Bronchial epithelial cell (primary cell): ENCODE measurements at regions not wholly inside any gene's neighbourhood (a gene's known extent, or its start where the extent isn't known, plus 50 kb on each side); places are given as distances from the start of the nearest gene placed in this dataset.

Experiments
- DNase-seq: peaks from one replicate; pipeline ENCODE4 v3.0.0-alpha.2; 2010; ENCODE audit warnings: low read depth
- FAIRE-seq: peaks from 2 replicates; lab custom pipeline; 2011; peaks lifted over from hg19 to GRCh38; lab: Jason Lieb, UNC
- H3K27me3 ChIP-seq: 2 replicates; pipeline ENCODE4 v1.5.1; 2011; ENCODE audit warnings: low read length; ENCODE audit not compliant: control insufficient read depth, insufficient read depth
- H3K36me3 ChIP-seq: 2 replicates; pipeline ENCODE4 v1.5.1; 2011; ENCODE audit warnings: low read length; ENCODE audit not compliant: control insufficient read depth, insufficient read depth
- H3K4me3 ChIP-seq: 2 replicates; pipeline ENCODE4 v1.5.1; 2011; ENCODE audit warnings: mild to moderate bottlenecking, low read depth, low read length, control low read depth
- TF ChIP-seq, protein P1 (sequence below): IDR thresholded peaks from 2 replicates; pipeline ENCODE4 v1.5.1; 2011; ENCODE audit warnings: mild to moderate bottlenecking, moderate library complexity, low read length, control low read depth, inconsistent platforms; ENCODE audit not compliant: insufficient read depth, severe bottlenecking

GRCh38 chr5:61737964-61738340 lies 405.9 kb downstream of the ZSWIM6 start:
- TF ChIP-seq, protein P1, sequence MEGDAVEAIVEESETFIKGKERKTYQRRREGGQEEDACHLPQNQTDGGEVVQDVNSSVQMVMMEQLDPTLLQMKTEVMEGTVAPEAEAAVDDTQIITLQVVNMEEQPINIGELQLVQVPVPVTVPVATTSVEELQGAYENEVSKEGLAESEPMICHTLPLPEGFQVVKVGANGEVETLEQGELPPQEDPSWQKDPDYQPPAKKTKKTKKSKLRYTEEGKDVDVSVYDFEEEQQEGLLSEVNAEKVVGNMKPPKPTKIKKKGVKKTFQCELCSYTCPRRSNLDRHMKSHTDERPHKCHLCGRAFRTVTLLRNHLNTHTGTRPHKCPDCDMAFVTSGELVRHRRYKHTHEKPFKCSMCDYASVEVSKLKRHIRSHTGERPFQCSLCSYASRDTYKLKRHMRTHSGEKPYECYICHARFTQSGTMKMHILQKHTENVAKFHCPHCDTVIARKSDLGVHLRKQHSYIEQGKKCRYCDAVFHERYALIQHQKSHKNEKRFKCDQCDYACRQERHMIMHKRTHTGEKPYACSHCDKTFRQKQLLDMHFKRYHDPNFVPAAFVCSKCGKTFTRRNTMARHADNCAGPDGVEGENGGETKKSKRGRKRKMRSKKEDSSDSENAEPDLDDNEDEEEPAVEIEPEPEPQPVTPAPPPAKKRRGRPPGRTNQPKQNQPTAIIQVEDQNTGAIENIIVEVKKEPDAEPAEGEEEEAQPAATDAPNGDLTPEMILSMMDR: no peak
- Histone ChIP-seq H3K27me3 (no peaks in the 10 kb centered on the region), H3K36me3 (no peaks in the 10 kb centered on the region), H3K4me3 (no peak overlapping the region)
- DNase-seq (no peak), FAIRE-seq (no peak)

GRCh38 chr5:61738446-61738845 lies 406.4 kb downstream of the ZSWIM6 start:
- TF ChIP-seq, protein P1: no peak
- Histone ChIP-seq H3K36me3 (no peaks in the 10 kb centered on the region), H3K27me3 (no peaks in the 10 kb centered on the region), H3K4me3 (no peak overlapping the region)
- FAIRE-seq (no peak), DNase-seq (no peak)

DNA sequence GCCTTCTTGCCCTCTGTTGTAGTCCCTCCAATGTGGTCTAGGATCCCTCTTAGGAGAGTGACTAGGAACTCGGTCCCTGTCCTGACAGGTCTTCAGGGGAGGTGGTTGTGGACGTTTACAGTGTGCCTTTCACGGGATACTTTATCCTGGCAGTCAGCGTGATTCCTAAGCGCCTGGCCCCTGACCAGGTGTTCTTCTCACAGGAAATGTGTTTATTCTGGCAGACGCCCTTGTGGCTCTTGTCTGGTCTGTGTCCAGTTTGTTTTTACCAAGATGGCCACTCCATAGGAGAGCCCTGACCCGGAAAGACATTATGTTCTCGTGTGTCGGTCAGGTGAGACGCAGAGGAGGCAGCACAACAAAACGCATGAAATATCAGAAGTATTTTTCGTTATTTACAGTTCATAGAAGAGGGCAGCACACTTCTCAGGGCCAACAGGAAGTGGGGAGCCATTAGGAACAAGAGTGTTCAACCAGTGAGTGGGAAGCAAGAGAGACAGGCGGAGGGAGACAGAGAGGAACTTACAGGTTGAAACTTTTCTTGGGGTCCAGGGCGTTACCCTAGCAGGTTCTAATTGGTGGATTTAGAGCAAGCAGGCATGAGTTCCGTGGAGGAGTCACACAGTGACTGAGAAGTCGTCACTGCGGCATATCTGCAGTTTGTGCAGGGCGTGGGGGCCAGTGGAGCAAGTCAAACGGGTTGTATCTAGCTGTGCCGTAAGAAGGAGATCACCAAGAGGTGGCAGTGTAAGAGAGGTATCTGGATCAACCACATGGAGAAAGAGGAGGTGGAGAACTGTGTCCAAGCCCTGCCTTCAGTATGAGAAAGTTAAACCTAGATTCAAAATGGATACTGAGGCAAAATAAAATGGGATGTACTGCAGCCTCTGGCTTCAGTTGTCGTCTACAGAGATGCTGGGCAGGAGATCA lies 412.9 kb downstream of the ZSWIM6 start:
- peak; percentile 93 for FAIRE-seq

GRCh38 chr5:61746831-61747575 lies 414.9 kb downstream of the ZSWIM6 start:
- Histone ChIP-seq H3K27me3 (no peaks in the 10 kb centered on the region), H3K4me3 (no peak overlapping the region), H3K36me3 (no peaks in the 10 kb centered on the region)
- FAIRE-seq (no peak), DNase-seq (no peak)
- TF ChIP-seq, protein P1: no peak

More for the DNA sequence above, 412.9 kb downstream of the ZSWIM6 start:
- Histone ChIP-seq H3K27me3 (no peaks in the 10 kb centered on the region), H3K4me3 (no peak overlapping the region), H3K36me3 (no peaks in the 10 kb centered on the region)
- TF ChIP-seq, protein P1: peak; percentile 10
- peak; percentile 27 for DNase-seq

GRCh38 chr5:61748121-61748520 lies 416.1 kb downstream of the ZSWIM6 start:
- TF ChIP-seq, protein P1: no peak
- H3K4me3 ChIP-seq: no peak overlapping the region
- no peak for FAIRE-seq
- DNase-seq: no peak
- H3K27me3 ChIP-seq: no peaks in the 10 kb centered on the region
- H3K36me3 ChIP-seq: no peaks in the 10 kb centered on the region
